Stimulated activated CD4-positive, alpha-beta T cell treated with anti-CD3 and anti-CD28 coated beads, Interleukin-15, amount 100 ng/mL, for 24 hours (primary cell): ENCODE measurements at regions not wholly inside any gene's neighbourhood (a gene's known extent, or its start where the extent isn't known, plus 50 kb on each side); places are given as distances from the start of the nearest gene placed in this dataset.
"Not testable (repeated sequence)": the region's sequence is repeated elsewhere in the genome, so short reads cannot be mapped to it uniquely, and the experiment has no call there.

Experiments
- DNase-seq: peaks from one replicate; pipeline ENCODE4 v3.0.0-alpha.2; 2020

GRCh38 chr17:11182430-11182829 lies 58.6 kb upstream of the SHISA6 start:
- no peak for DNase-seq

- DNase-seq: no peak
Measured at GRCh38 chr17:11178581-11178980, 62.4 kb upstream of the SHISA6 start.

- DNase-seq: no peak
Measured at GRCh38 chr17:11177340-11177739, 63.7 kb upstream of the SHISA6 start.

GRCh38 chr17:11176549-11176948 lies 64.5 kb upstream of the SHISA6 start:
- no peak for DNase-seq

GRCh38 chr17:11170881-11171280 lies 70.1 kb upstream of the SHISA6 start:
- DNase-seq: no peak

- no peak for DNase-seq
Measured at GRCh38 chr17:11151818-11152425, 89.1 kb upstream of the SHISA6 start.

GRCh38 chr17:11150906-11151511 lies 90.0 kb upstream of the SHISA6 start:
- DNase-seq: not testable (repeated sequence)

- peak; percentile 3 for DNase-seq
Measured at GRCh38 chr17:11144358-11145233, 96.4 kb upstream of the SHISA6 start.

- DNase-seq: no peak
Measured at GRCh38 chr17:11142231-11142630, 98.8 kb upstream of the SHISA6 start.

- no peak for DNase-seq
Measured at GRCh38 chr17:11140501-11140900, 100.5 kb upstream of the SHISA6 start.

GRCh38 chr17:11140043-11140442 lies 101.0 kb upstream of the SHISA6 start:
- DNase-seq: no peak

- no peak for DNase-seq
Measured at GRCh38 chr17:11138023-11138422, 103.0 kb upstream of the SHISA6 start.

- DNase-seq: no peak
Measured at GRCh38 chr17:11135819-11136218, 105.2 kb upstream of the SHISA6 start.

- no peak for DNase-seq
Measured at GRCh38 chr17:11130367-11130766, 110.6 kb upstream of the SHISA6 start.

GRCh38 chr17:11122908-11123307 lies 118.1 kb upstream of the SHISA6 start:
- no peak for DNase-seq

- no peak for DNase-seq
Measured at GRCh38 chr17:11121341-11121985, 119.5 kb upstream of the SHISA6 start.

- DNase-seq: no peak
Measured at GRCh38 chr17:11109106-11109505, 131.9 kb upstream of the SHISA6 start.

GRCh38 chr17:11105141-11105540 lies 135.9 kb upstream of the SHISA6 start:
- DNase-seq: no peak

- DNase-seq: no peak
Measured at GRCh38 chr17:11097121-11097520, 143.9 kb upstream of the SHISA6 start.

GRCh38 chr17:11094331-11094730 lies 146.7 kb upstream of the SHISA6 start:
- no peak for DNase-seq

- DNase-seq: no peak
Measured at GRCh38 chr17:11086646-11087340, 154.2 kb upstream of the SHISA6 start.

GRCh38 chr17:11082559-11082958 lies 158.5 kb upstream of the SHISA6 start:
- no peak for DNase-seq

GRCh38 chr17:11081342-11081741 lies 159.7 kb upstream of the SHISA6 start:
- no peak for DNase-seq
